DND-41 (cell line): ENCODE measurements at regions not wholly inside any gene's neighbourhood (a gene's known extent, or its start where the extent isn't known, plus 50 kb on each side); places are given as distances from the start of the nearest gene placed in this dataset.

Experiments
- ATAC-seq: fragments of 200-7000 bp; cut with Tn5 transposase; 3 replicates; pipeline ENCODE4 v1.9.1; 2021; ENCODE audit warnings: low read depth; ENCODE audit not compliant: insufficient read depth
- DNase-seq: peaks from one replicate; pipeline ENCODE4 v3.0.0-alpha.2; 2020
- H2AFZ ChIP-seq: 2 replicates; pipeline ENCODE4 v1.6.0; 2012; ENCODE audit warnings: low read depth, low read length
- H3K27ac ChIP-seq: 2 replicates; pipeline ENCODE4 v1.5.1; 2012; ENCODE audit warnings: low read length, inconsistent platforms
- H3K27me3 ChIP-seq: fragments of 200-600 bp; sonication (generic); 2 replicates; pipeline ENCODE4 v1.6.0; 2012; ENCODE audit warnings: low read length, mild to moderate bottlenecking, inconsistent platforms; ENCODE audit not compliant: insufficient read depth, poor library complexity
- H3K36me3 ChIP-seq: 2 replicates; pipeline ENCODE4 v1.5.1; 2012; ENCODE audit warnings: low read length, inconsistent platforms; ENCODE audit not compliant: insufficient read depth
- H3K4me1 ChIP-seq: 2 replicates; pipeline ENCODE4 v1.5.1; 2012; ENCODE audit warnings: mild to moderate bottlenecking, low read length; ENCODE audit not compliant: insufficient read depth
- H3K4me2 ChIP-seq: 2 replicates; pipeline ENCODE4 v1.6.0; 2012; ENCODE audit warnings: mild to moderate bottlenecking, moderate library complexity, low read length, inconsistent platforms; ENCODE audit not compliant: insufficient read depth
- H3K4me3 ChIP-seq, 2 experiments: fragments of 200-600 bp in 1 of 2; shearing (Covaris generic) in 1 of 2; 2 replicates each; pipeline ENCODE4 v1.5.1; 2012 to 2016; ENCODE audit warnings: inconsistent platforms in 2 of 2, low read length in 2 of 2, mild to moderate bottlenecking in 2 of 2, low read depth in 1 of 2, moderate library complexity in 1 of 2
- H3K79me2 ChIP-seq: 2 replicates; pipeline ENCODE4 v1.6.0; 2012; ENCODE audit warnings: low read length, inconsistent platforms; ENCODE audit not compliant: insufficient read depth
- H3K9ac ChIP-seq: 2 replicates; pipeline ENCODE4 v1.6.0; 2012; ENCODE audit warnings: low read depth, mild to moderate bottlenecking, inconsistent platforms, low read length, moderate library complexity
- H3K9me3 ChIP-seq: 2 replicates; pipeline ENCODE4 v1.5.1; 2012; ENCODE audit warnings: low read length, moderate library complexity, mild to moderate bottlenecking, inconsistent platforms; ENCODE audit not compliant: insufficient read depth, severe bottlenecking
- H4K20me1 ChIP-seq: 2 replicates; pipeline ENCODE4 v1.6.0; 2012; ENCODE audit warnings: low read length; ENCODE audit not compliant: insufficient read depth
- EZH2 ChIP-seq: IDR thresholded peaks from 3 replicates; pipeline ENCODE4 v1.6.1; 2012; ENCODE audit warnings: borderline replicate concordance, low read depth, mild to moderate bottlenecking, moderate library complexity, low read length, inconsistent platforms; ENCODE audit not compliant: severe bottlenecking
- TF ChIP-seq, protein P1 (sequence below): IDR thresholded peaks from 2 replicates; pipeline ENCODE4 v1.5.1; 2012; ENCODE audit warnings: borderline replicate concordance, low read length, moderate library complexity, mild to moderate bottlenecking; ENCODE audit not compliant: poor library complexity, severe bottlenecking; ENCODE audit errors: extremely low read depth

DNA sequence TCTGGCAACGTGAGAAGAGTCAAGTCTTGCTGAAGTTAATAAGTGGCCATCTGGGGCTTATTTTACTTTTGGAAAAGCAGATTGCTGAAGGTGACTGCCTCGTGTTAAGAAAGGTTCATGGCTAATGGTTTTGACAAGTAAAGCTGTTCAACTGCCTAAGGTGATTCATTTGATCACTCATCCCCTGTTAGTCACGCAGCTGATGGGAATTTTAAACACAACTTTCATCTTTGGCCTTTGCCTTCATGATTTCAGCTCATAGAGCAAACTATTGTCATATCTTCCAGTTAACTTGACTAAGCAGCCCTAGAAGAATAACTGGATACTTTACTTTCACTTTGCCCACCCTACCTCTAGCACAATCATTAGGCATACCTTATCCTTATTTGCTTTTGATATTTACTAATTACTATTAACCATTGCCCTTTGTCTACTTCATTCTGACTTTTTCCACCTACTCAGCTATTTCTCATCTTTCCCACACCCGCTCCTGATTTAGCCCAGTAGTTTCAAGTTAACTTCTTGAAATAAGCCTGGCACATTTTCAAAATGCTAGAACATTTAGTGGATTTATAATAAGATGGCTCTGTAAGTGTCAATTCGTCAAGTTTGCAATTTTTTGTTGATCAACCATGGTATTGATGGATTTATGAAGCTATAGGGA, 170.6 kb upstream of the S100G start:
- DNase-seq: no peak
- Histone ChIP-seq H3K4me2 (no peak overlapping the region), H3K27me3 (no peaks in the 10 kb centered on the region), H3K36me3 (no peaks in the 10 kb centered on the region), H3K4me1 (no peaks in the 10 kb centered on the region), H3K9me3 (no peaks in the 10 kb centered on the region), H2AFZ (no peak overlapping the region), H3K27ac (no peak overlapping the region), H3K4me3 (no peak overlapping the region), H4K20me1 (no peaks in the 10 kb centered on the region), H3K9ac (no peak overlapping the region), H3K79me2 (no peaks in the 10 kb centered on the region)
- ATAC-seq: no peak
- no peak for TF ChIP-seq EZH2
- TF ChIP-seq, protein P1, sequence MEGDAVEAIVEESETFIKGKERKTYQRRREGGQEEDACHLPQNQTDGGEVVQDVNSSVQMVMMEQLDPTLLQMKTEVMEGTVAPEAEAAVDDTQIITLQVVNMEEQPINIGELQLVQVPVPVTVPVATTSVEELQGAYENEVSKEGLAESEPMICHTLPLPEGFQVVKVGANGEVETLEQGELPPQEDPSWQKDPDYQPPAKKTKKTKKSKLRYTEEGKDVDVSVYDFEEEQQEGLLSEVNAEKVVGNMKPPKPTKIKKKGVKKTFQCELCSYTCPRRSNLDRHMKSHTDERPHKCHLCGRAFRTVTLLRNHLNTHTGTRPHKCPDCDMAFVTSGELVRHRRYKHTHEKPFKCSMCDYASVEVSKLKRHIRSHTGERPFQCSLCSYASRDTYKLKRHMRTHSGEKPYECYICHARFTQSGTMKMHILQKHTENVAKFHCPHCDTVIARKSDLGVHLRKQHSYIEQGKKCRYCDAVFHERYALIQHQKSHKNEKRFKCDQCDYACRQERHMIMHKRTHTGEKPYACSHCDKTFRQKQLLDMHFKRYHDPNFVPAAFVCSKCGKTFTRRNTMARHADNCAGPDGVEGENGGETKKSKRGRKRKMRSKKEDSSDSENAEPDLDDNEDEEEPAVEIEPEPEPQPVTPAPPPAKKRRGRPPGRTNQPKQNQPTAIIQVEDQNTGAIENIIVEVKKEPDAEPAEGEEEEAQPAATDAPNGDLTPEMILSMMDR: no peak

DNA sequence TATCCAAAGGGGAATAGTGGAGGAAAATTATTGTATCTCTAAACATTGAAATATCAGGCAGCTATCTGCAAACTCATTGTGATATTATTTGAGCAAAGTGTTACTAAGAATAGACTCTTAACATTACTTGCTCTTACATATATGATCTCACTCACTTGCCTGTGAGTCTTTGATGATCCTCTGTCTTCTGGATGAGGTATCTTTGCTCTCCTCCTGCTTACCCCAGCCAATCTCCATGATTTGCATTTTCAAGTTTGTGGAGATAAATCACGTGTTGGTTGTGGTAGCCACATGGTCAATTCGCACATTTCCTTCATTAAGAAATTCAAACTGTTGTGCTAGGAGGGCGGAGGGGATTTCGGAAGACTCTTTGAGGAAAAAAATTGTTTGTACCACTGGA, 169.9 kb upstream of the S100G start:
- H3K4me1 ChIP-seq: no peaks in the 10 kb centered on the region
- no peaks in the 10 kb centered on the region for H3K9me3 ChIP-seq
- H4K20me1 ChIP-seq: no peaks in the 10 kb centered on the region
- TF ChIP-seq, protein P1: no peak
- no peak for TF ChIP-seq EZH2
- no peaks in the 10 kb centered on the region for H3K79me2 ChIP-seq
- no peak for ATAC-seq
- H3K9ac ChIP-seq: no peak overlapping the region
- DNase-seq: no peak
- H3K4me2 ChIP-seq: no peak overlapping the region
- no peak overlapping the region for H2AFZ ChIP-seq
- no peaks in the 10 kb centered on the region for H3K36me3 ChIP-seq
- H3K27me3 ChIP-seq: no peaks in the 10 kb centered on the region
- H3K27ac ChIP-seq: no peak overlapping the region
- H3K4me3 ChIP-seq: no peak overlapping the region

DNA sequence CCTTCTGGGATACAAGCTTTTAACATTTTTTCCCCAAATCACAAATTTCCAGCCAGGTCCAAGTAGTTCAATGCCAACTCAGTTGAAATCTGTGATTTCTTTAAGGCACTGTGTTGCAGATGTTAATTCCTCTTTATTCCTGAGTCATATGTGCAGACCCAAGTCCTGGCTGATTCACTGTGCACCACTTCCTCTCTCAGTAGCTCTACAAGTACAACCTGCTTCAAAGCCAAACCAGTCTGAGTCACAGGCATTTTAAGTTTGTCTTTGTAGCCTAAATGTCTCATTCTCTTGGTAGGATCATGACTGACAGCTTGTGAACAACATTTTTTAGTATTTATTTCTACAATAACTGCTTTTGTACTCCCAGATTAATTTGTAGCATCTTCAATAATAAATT, 165.6 kb upstream of the S100G start:
- DNase-seq: no peak
- no peak for ATAC-seq
- H3K27ac ChIP-seq: no peak overlapping the region
- no peaks in the 10 kb centered on the region for H3K4me1 ChIP-seq
- H3K27me3 ChIP-seq: no peaks in the 10 kb centered on the region
- H4K20me1 ChIP-seq: no peaks in the 10 kb centered on the region
- no peaks in the 10 kb centered on the region for H3K9me3 ChIP-seq
- H3K4me3 ChIP-seq: no peak overlapping the region
- no peak overlapping the region for H3K9ac ChIP-seq
- TF ChIP-seq, protein P1: no peak
- no peak for TF ChIP-seq EZH2
- H3K36me3 ChIP-seq: no peaks in the 10 kb centered on the region
- H3K4me2 ChIP-seq: no peak overlapping the region
- no peaks in the 10 kb centered on the region for H3K79me2 ChIP-seq
- no peak overlapping the region for H2AFZ ChIP-seq
